DND-41 (cell line): ENCODE measurements at regions not wholly inside any gene's neighbourhood (a gene's known extent, or its start where the extent isn't known, plus 50 kb on each side); places are given as distances from the start of the nearest gene placed in this dataset.

Source experiments
- EZH2 ChIP-seq: IDR thresholded peaks from 3 replicates; pipeline ENCODE4 v1.6.1; 2012; ENCODE audit warnings: borderline replicate concordance, low read depth, mild to moderate bottlenecking, moderate library complexity, low read length, inconsistent platforms; ENCODE audit not compliant: severe bottlenecking
- TF ChIP-seq, protein P1 (sequence below): IDR thresholded peaks from 2 replicates; pipeline ENCODE4 v1.5.1; 2012; ENCODE audit warnings: borderline replicate concordance, low read length, moderate library complexity, mild to moderate bottlenecking; ENCODE audit not compliant: poor library complexity, severe bottlenecking; ENCODE audit errors: extremely low read depth

- TF ChIP-seq, protein P1, sequence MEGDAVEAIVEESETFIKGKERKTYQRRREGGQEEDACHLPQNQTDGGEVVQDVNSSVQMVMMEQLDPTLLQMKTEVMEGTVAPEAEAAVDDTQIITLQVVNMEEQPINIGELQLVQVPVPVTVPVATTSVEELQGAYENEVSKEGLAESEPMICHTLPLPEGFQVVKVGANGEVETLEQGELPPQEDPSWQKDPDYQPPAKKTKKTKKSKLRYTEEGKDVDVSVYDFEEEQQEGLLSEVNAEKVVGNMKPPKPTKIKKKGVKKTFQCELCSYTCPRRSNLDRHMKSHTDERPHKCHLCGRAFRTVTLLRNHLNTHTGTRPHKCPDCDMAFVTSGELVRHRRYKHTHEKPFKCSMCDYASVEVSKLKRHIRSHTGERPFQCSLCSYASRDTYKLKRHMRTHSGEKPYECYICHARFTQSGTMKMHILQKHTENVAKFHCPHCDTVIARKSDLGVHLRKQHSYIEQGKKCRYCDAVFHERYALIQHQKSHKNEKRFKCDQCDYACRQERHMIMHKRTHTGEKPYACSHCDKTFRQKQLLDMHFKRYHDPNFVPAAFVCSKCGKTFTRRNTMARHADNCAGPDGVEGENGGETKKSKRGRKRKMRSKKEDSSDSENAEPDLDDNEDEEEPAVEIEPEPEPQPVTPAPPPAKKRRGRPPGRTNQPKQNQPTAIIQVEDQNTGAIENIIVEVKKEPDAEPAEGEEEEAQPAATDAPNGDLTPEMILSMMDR: no peak
- no peak for TF ChIP-seq EZH2
Measured at GRCh38 chr2:71891155-71891554, 256.5 kb downstream of the CYP26B1 start.
